IMR-90 (cell line): ENCODE measurements at regions not wholly inside any gene's neighbourhood (a gene's known extent, or its start where the extent isn't known, plus 50 kb on each side); places are given as distances from the start of the nearest gene placed in this dataset.

Experiments
- ATAC-seq: fragments of 200-7000 bp; cut with Tn5 transposase; 2 replicates; pipeline ENCODE4 v1.9.1; 2020; ENCODE audit warnings: low read depth, mild to moderate bottlenecking, moderate library complexity
- BruUV-seq: library from RNA; stranded (reverse); fragments of 400-500 nt; replicated peaks from 2 replicates; lab custom pipeline; 2021; lab: Mats Ljungman, UMichigan
- CTCF ChIA-PET: fragments of 300-600 bp; formaldehyde crosslinking; extraction: SDS; loops from one replicate; lab custom pipeline; 2021; ENCODE audit warnings: antibody characterized with exemption; lab: Yijun Ruan, JAX
- POLR2A ChIA-PET: fragments of 300-600 bp; sonication (Branson Sonifier 250); formaldehyde crosslinking; loops from one replicate; lab custom pipeline; 2022; ENCODE audit warnings: antibody characterized with exemption; ENCODE audit not compliant: unreplicated experiment; lab: Charles Lee
- DNase-seq: peaks from one replicate; pipeline ENCODE4 v3.0.0; 2013
- H2AFZ ChIP-seq: replicated peaks from 2 replicates; pipeline ENCODE3; 2013; ENCODE audit warnings: low read length, mild to moderate bottlenecking; ENCODE audit not compliant: poor library complexity
- H2AK5ac ChIP-seq: 2 replicates; pipeline ENCODE4 v1.6.1; 2013; ENCODE audit warnings: low read depth, low read length, inconsistent platforms
- H2AK9ac ChIP-seq: replicated peaks from 2 replicates; pipeline ENCODE3; 2013; ENCODE audit warnings: mild to moderate bottlenecking, low read depth, low read length, moderate library complexity; ENCODE audit not compliant: poor library complexity
- H2BK120ac ChIP-seq: 2 replicates; pipeline ENCODE4 v1.6.1; 2013; ENCODE audit warnings: low read depth, low read length, inconsistent platforms
- H2BK15ac ChIP-seq: 3 replicates; pipeline ENCODE4 v1.6.1; 2013; ENCODE audit warnings: low read depth, low read length, inconsistent platforms
- H2BK20ac ChIP-seq: 2 replicates; pipeline ENCODE4 v1.6.1; 2013; ENCODE audit warnings: low read depth, mild to moderate bottlenecking, inconsistent platforms, low read length, moderate library complexity
- H2BK5ac ChIP-seq: 2 replicates; pipeline ENCODE4 v1.6.1; 2013; ENCODE audit warnings: mild to moderate bottlenecking, low read depth, low read length, inconsistent platforms; ENCODE audit not compliant: poor library complexity, severe bottlenecking
- H3K14ac ChIP-seq: replicated peaks from 2 replicates; pipeline ENCODE4 v1.6.1; 2013; ENCODE audit warnings: low read depth, low read length, inconsistent platforms
- H3K18ac ChIP-seq: 2 replicates; pipeline ENCODE4 v1.6.1; 2013; ENCODE audit warnings: low read depth, low read length, control low read depth
- H3K23ac ChIP-seq: 2 replicates; pipeline ENCODE4 v1.6.1; 2013; ENCODE audit warnings: low read depth, low read length, inconsistent platforms
- H3K27ac ChIP-seq: 2 replicates; pipeline ENCODE4 v1.5.1; 2013; ENCODE audit warnings: mild to moderate bottlenecking, control low read depth, low read length; ENCODE audit not compliant: insufficient read depth
- H3K27me3 ChIP-seq: 2 replicates; pipeline ENCODE4 v1.6.1; 2013; ENCODE audit warnings: low read length; ENCODE audit not compliant: control insufficient read depth, insufficient read depth
- H3K36me3 ChIP-seq: 2 replicates; pipeline ENCODE4 v1.6.1; 2013; ENCODE audit warnings: low read length, mixed read lengths; ENCODE audit not compliant: control insufficient read depth, insufficient read depth
- H3K4ac ChIP-seq: 2 replicates; pipeline ENCODE4 v1.6.1; 2013; ENCODE audit warnings: low read depth, low read length, inconsistent platforms
- H3K4me1 ChIP-seq: 2 replicates; pipeline ENCODE4 v1.6.1; 2013; ENCODE audit warnings: low read length, mixed read lengths; ENCODE audit not compliant: control insufficient read depth, insufficient read depth
- H3K4me2 ChIP-seq: 2 replicates; pipeline ENCODE4 v1.6.1; 2013; ENCODE audit warnings: low read depth, mild to moderate bottlenecking, control low read depth, low read length, moderate library complexity
- H3K4me3 ChIP-seq: 2 replicates; pipeline ENCODE4 v1.5.1; 2013; ENCODE audit warnings: low read depth, mild to moderate bottlenecking, control low read depth, low read length, moderate library complexity; ENCODE audit not compliant: insufficient read depth
- H3K56ac ChIP-seq: 2 replicates; pipeline ENCODE4 v1.6.1; 2013; ENCODE audit warnings: low read length, inconsistent platforms; ENCODE audit not compliant: insufficient read depth; ENCODE audit errors: extremely low read depth
- H3K79me1 ChIP-seq, 2 experiments: 2 replicates each; pipeline ENCODE4 v1.6.1; 2013; ENCODE audit warnings: low read length in 2 of 2, inconsistent platforms in 1 of 2, low read depth in 1 of 2
- H3K9ac ChIP-seq: 2 replicates; pipeline ENCODE4 v1.6.1; 2013; ENCODE audit warnings: low read depth, low read length, control low read depth
- H3K9me1 ChIP-seq: 2 replicates; pipeline ENCODE4 v1.6.1; 2013; ENCODE audit warnings: low read length, inconsistent platforms; ENCODE audit not compliant: insufficient read depth
- H3K9me3 ChIP-seq: 2 replicates; pipeline ENCODE4 v1.6.1; 2013; ENCODE audit warnings: low read length; ENCODE audit not compliant: control insufficient read depth, insufficient read depth
- H4K20me1 ChIP-seq: 2 replicates; pipeline ENCODE4 v1.6.1; 2013; ENCODE audit warnings: low read length, inconsistent platforms; ENCODE audit not compliant: insufficient read depth
- H4K5ac ChIP-seq: 2 replicates; pipeline ENCODE4 v1.6.1; 2013; ENCODE audit warnings: mild to moderate bottlenecking, low read depth, low read length, control low read depth
- H4K8ac ChIP-seq, 2 experiments: 2 replicates each; pipeline ENCODE4 v1.6.1; 2013; ENCODE audit warnings: low read depth in 2 of 2, low read length in 2 of 2, control low read depth in 1 of 2, inconsistent platforms in 1 of 2
- H4K91ac ChIP-seq: 2 replicates; pipeline ENCODE4 v1.6.1; 2013; ENCODE audit warnings: low read depth, low read length, inconsistent platforms; ENCODE audit not compliant: insufficient read depth
- BHLHE40 ChIP-seq: fragments of 150-350 bp; IDR thresholded peaks from 2 replicates; pipeline ENCODE4 v1.6.1; 2016; ENCODE audit warnings: mild to moderate bottlenecking, low read depth, low read length
- USF2 ChIP-seq: fragments of 150-350 bp; IDR thresholded peaks from 2 replicates; pipeline ENCODE4 v1.6.1; 2017; ENCODE audit warnings: mild to moderate bottlenecking, antibody characterized with exemption, low read length, low read depth
- WGBS, 2 experiments: methylation state at CpG; one replicate each; pipeline versions ENCODE4 v1.1.5 to v1.1.7; 2013; ENCODE audit warnings: missing lambda C conversion rate in 2 of 2; ENCODE audit not compliant: insufficient read length in 1 of 2; ENCODE audit errors: extremely low coverage in 2 of 2; 5-methylcytosine and 5-hydroxymethylcytosine counted together
- dilution Hi-C: fragments of 300-500 bp; cut with HindIII; formaldehyde crosslinking; loops from one replicate; pipeline ENCODE4 v1.14.3; 2018; ENCODE audit warnings: low sequenced_read_pairs; ENCODE audit not compliant: unreplicated experiment
- in situ Hi-C: fragments of 300-500 bp; cut with MboI; formaldehyde crosslinking; loops from 3 replicates; pipeline ENCODE4 v1.14.3; 2019; ENCODE audit warnings: low sequenced_read_pairs, inconsistent platforms, mixed read lengths
- intact Hi-C: fragments of 100-400 bp; cut with micrococcal nuclease; formaldehyde crosslinking; loops from 2 replicates; pipeline ENCODE4 v1.10.0; 2022

GRCh38 chr2:188787021-188787657 lies 187.0 kb upstream of the COL3A1 start:
- Histone ChIP-seq H3K9ac (no peak overlapping the region), H3K9me3 (no peaks in the 10 kb centered on the region), H3K14ac (peak overlapping the region; percentile 37), H3K4me3 (no peak overlapping the region; the same call in 1 of the 2 replicates), H3K4me2 (peak overlapping the region; percentile 77; the same call in 1 of the 2 replicates), H3K23ac (peak overlapping the region; percentile 71; the same call in 1 of the 2 replicates), H3K27ac (peak overlapping the region; percentile 66; the same call in 1 of the 2 replicates), H2AK5ac (peak overlapping the region; percentile 79; the same call in 1 of the 2 replicates), H3K27me3 (no peaks in the 10 kb centered on the region), H2BK15ac (peak overlapping the region; percentile 67; the same call in 1 of the 3 replicates), H4K20me1 (no peaks in the 10 kb centered on the region), H3K56ac (peak overlapping the region; percentile 59; the same call in 1 of the 2 replicates), H2BK120ac (peak overlapping the region; percentile 93), H2AFZ (no peak overlapping the region), H4K5ac (peak overlapping the region; percentile 86; the same call in 1 of the 2 replicates), H2BK20ac (peak overlapping the region; percentile 90; the same call in 1 of the 2 replicates), H3K18ac (peak overlapping the region; percentile 98), H3K4me1 (peaks cover 9% of the 10 kb centered on the region), H2BK5ac (peak overlapping the region; percentile 97), H3K4ac (peak overlapping the region; percentile 55; the same call in 1 of the 2 replicates), H3K79me1 (no peaks in the 10 kb centered on the region), H4K91ac (peak overlapping the region; percentile 68), H2AK9ac (no peak overlapping the region), H4K8ac (peak overlapping the region; percentile 10 to 74; a peak in 2 of 4 replicates), H3K9me1 (no peaks in the 10 kb centered on the region), H3K36me3 (no peaks in the 10 kb centered on the region)
- POLR2A ChIA-PET: no interaction called here
- CTCF ChIA-PET: interaction anchor here (0.6 to 1.2 kb wide), 4 partner anchors 132 to 253 kb away, joined by 3 to 4 read pairs (median 4); no protein-coding TSS in a partner anchor
- dilution Hi-C loops (no loop called here), intact Hi-C loops (loop anchor here (2.0 kb wide), 1 partner anchor 188 kb away; the partner anchor contains the start of gene COL3A1), in situ Hi-C loops (loop anchor here (10.0 kb wide), 1 partner anchor 188 kb away; the partner anchor contains the start of gene COL3A1)
- ATAC-seq (peak; percentile 70), DNase-seq (peak; percentile 88)
- no CpG with 5 or more reads among the region's 5 CpGs for whole genome bisulfite sequencing, 2 experiments
- TF ChIP-seq BHLHE40 (no peak), USF2 (peak; percentile 84)
- BruUV-seq: no TSS peak
